ENCODE measurements at regions not wholly inside any gene's neighbourhood (a gene's known extent, or its start where the extent isn't known, plus 50 kb on each side); places are given as distances from the start of the nearest gene placed in this dataset.

- no peak overlapping the region for H3K27ac ChIP-seq (ENCODE audit: low read length)
- Mint-ChIP-seq H3K9me3 (no peaks in the 10 kb centered on the region), H3K4me1 (no peaks in the 10 kb centered on the region), H3K4me3 (no peak overlapping the region), H3K27me3 (no peaks in the 10 kb centered on the region), H3K36me3 (no peaks in the 10 kb centered on the region), H3K27ac (no peak overlapping the region)
- H3K4me1 ChIP-seq (ENCODE audit: control insufficient read depth in 1 of 2, extremely low read depth in 1 of 2, insufficient read depth in 2 of 2, low read length in 2 of 2), result no peaks in the 10 kb centered on the region
- no peaks in the 10 kb centered on the region for H3K27me3 ChIP-seq (replicated peaks in 1 of 2; ENCODE audit: control insufficient read depth in 2 of 2, extremely low read depth in 1 of 2, insufficient read depth in 2 of 2, low read length in 1 of 2)
- CTCF ChIA-PET, result no interaction called here
- WGBS (ENCODE audit: insufficient coverage), result no CpG with 5 or more reads among the region's 1 CpG
- DNase-seq (no peak), ATAC-seq (replicated peaks in 1 of 4) (no peak)
- H3K4me3 ChIP-seq (ENCODE audit: control insufficient read depth in 1 of 2, extremely low read depth in 1 of 2, low read length in 1 of 2), result no peak overlapping the region
- no peaks in the 10 kb centered on the region for H3K36me3 ChIP-seq (ENCODE audit: control insufficient read depth in 2 of 2, extremely low read depth in 1 of 2, insufficient read depth in 1 of 2, low read length in 1 of 2)
- no peaks in the 10 kb centered on the region for H3K9me3 ChIP-seq
- POLR2A ChIA-PET, result no interaction called here
Measured at GRCh38 chr4:128351502-128351901, 63.9 kb upstream of the PGRMC2 start.

GRCh38 chr4:128350449-128351045 lies 62.9 kb upstream of the PGRMC2 start:
- CTCF ChIA-PET, result no interaction called here
- Mint-ChIP-seq H3K36me3 (peaks cover 8% of the 10 kb centered on the region), H3K27me3 (no peaks in the 10 kb centered on the region), H3K4me1 (no peaks in the 10 kb centered on the region), H3K27ac (no peak overlapping the region), H3K4me3 (no peak overlapping the region), H3K9me3 (no peaks in the 10 kb centered on the region)
- Histone ChIP-seq H3K36me3 (ENCODE audit: control insufficient read depth in 2 of 2, extremely low read depth in 1 of 2, insufficient read depth in 1 of 2, low read length in 1 of 2) (no peaks in the 10 kb centered on the region), H3K4me3 (ENCODE audit: control insufficient read depth in 1 of 2, extremely low read depth in 1 of 2, low read length in 1 of 2) (no peak overlapping the region), H3K27ac (ENCODE audit: low read length) (no peak overlapping the region), H3K27me3 (replicated peaks in 1 of 2; ENCODE audit: control insufficient read depth in 2 of 2, extremely low read depth in 1 of 2, insufficient read depth in 2 of 2, low read length in 1 of 2) (no peaks in the 10 kb centered on the region), H3K9me3 (no peaks in the 10 kb centered on the region), H3K4me1 (ENCODE audit: control insufficient read depth in 1 of 2, extremely low read depth in 1 of 2, insufficient read depth in 2 of 2, low read length in 2 of 2) (no peaks in the 10 kb centered on the region)
- POLR2A ChIA-PET, result interaction anchor here in 1 of 2 donors (0.6 kb wide), 1 partner anchor 64 kb away, joined by 3 read pairs; no protein-coding TSS in a partner anchor
- WGBS (ENCODE audit: insufficient coverage), result 92% methylated on average over 4 of the region's 6 CpGs
- ATAC-seq (replicated peaks in 1 of 4) (no peak), DNase-seq (no peak)

- CTCF ChIA-PET, result interaction anchor here in 1 of 2 donors (0.7 kb wide), 1 partner anchor 1035 kb away, joined by 3 read pairs; no protein-coding TSS in a partner anchor
- H3K4me1 Mint-ChIP-seq, result no peaks in the 10 kb centered on the region
Measured at GRCh38 chr4:128349921-128350320, 62.3 kb upstream of the PGRMC2 start.

GRCh38 chr4:128347930-128348660 lies 60.5 kb upstream of the PGRMC2 start:
- Mint-ChIP-seq H3K4me1 (no peaks in the 10 kb centered on the region), H3K36me3 (peaks cover 12% of the 10 kb centered on the region), H3K27ac (no peak overlapping the region), H3K27me3 (no peaks in the 10 kb centered on the region), H3K4me3 (no peak overlapping the region), H3K9me3 (no peaks in the 10 kb centered on the region)
- DNase-seq, result no peak
- ChIA-PET POLR2A (no interaction called here), CTCF (no interaction called here)
- Histone ChIP-seq H3K36me3 (ENCODE audit: control insufficient read depth in 2 of 2, extremely low read depth in 1 of 2, insufficient read depth in 1 of 2, low read length in 1 of 2) (no peaks in the 10 kb centered on the region), H3K4me1 (ENCODE audit: control insufficient read depth in 1 of 2, extremely low read depth in 1 of 2, insufficient read depth in 2 of 2, low read length in 2 of 2) (no peaks in the 10 kb centered on the region), H3K27me3 (replicated peaks in 1 of 2; ENCODE audit: control insufficient read depth in 2 of 2, extremely low read depth in 1 of 2, insufficient read depth in 2 of 2, low read length in 1 of 2) (no peaks in the 10 kb centered on the region), H3K4me3 (ENCODE audit: control insufficient read depth in 1 of 2, extremely low read depth in 1 of 2, low read length in 1 of 2) (no peak overlapping the region), H3K9me3 (no peaks in the 10 kb centered on the region), H3K27ac (ENCODE audit: low read length) (no peak overlapping the region)
- ATAC-seq (replicated peaks in 1 of 4), result no peak
- no CpG with 5 or more reads among the region's 4 CpGs for WGBS (ENCODE audit: insufficient coverage)

More at GRCh38 chr4:128349921-128350320, 62.3 kb upstream of the PGRMC2 start:
- ATAC-seq (replicated peaks in 1 of 4), result no peak
- Histone ChIP-seq H3K27ac (ENCODE audit: low read length) (no peak overlapping the region), H3K36me3 (ENCODE audit: control insufficient read depth in 2 of 2, extremely low read depth in 1 of 2, insufficient read depth in 1 of 2, low read length in 1 of 2) (no peaks in the 10 kb centered on the region), H3K27me3 (replicated peaks in 1 of 2; ENCODE audit: control insufficient read depth in 2 of 2, extremely low read depth in 1 of 2, insufficient read depth in 2 of 2, low read length in 1 of 2) (no peaks in the 10 kb centered on the region), H3K9me3 (no peaks in the 10 kb centered on the region), H3K4me3 (ENCODE audit: control insufficient read depth in 1 of 2, extremely low read depth in 1 of 2, low read length in 1 of 2) (no peak overlapping the region), H3K4me1 (ENCODE audit: control insufficient read depth in 1 of 2, extremely low read depth in 1 of 2, insufficient read depth in 2 of 2, low read length in 2 of 2) (no peaks in the 10 kb centered on the region)
- DNase-seq, result no peak
- WGBS (ENCODE audit: insufficient coverage), result 88% methylated on average over 4 of the region's 4 CpGs
- no peak overlapping the region for H3K4me3 Mint-ChIP-seq
- H3K36me3 Mint-ChIP-seq, result peaks cover 8% of the 10 kb centered on the region
- no peak overlapping the region for H3K27ac Mint-ChIP-seq
- no peaks in the 10 kb centered on the region for H3K27me3 Mint-ChIP-seq
- POLR2A ChIA-PET, result no interaction called here
- H3K9me3 Mint-ChIP-seq, result no peaks in the 10 kb centered on the region

GRCh38 chr4:128347175-128347868 lies 59.7 kb upstream of the PGRMC2 start:
- 89% methylated on average over 2 of the region's 4 CpGs for WGBS (ENCODE audit: insufficient coverage)
- Histone ChIP-seq H3K9me3 (no peaks in the 10 kb centered on the region), H3K4me3 (ENCODE audit: control insufficient read depth in 1 of 2, extremely low read depth in 1 of 2, low read length in 1 of 2) (no peak overlapping the region), H3K4me1 (ENCODE audit: control insufficient read depth in 1 of 2, extremely low read depth in 1 of 2, insufficient read depth in 2 of 2, low read length in 2 of 2) (no peaks in the 10 kb centered on the region), H3K27me3 (replicated peaks in 1 of 2; ENCODE audit: control insufficient read depth in 2 of 2, extremely low read depth in 1 of 2, insufficient read depth in 2 of 2, low read length in 1 of 2) (no peaks in the 10 kb centered on the region), H3K27ac (ENCODE audit: low read length) (no peak overlapping the region), H3K36me3 (ENCODE audit: control insufficient read depth in 2 of 2, extremely low read depth in 1 of 2, insufficient read depth in 1 of 2, low read length in 1 of 2) (no peaks in the 10 kb centered on the region)
- Mint-ChIP-seq H3K36me3 (peaks cover 12% of the 10 kb centered on the region), H3K9me3 (no peaks in the 10 kb centered on the region), H3K4me3 (no peak overlapping the region), H3K27ac (no peak overlapping the region), H3K27me3 (no peaks in the 10 kb centered on the region), H3K4me1 (no peaks in the 10 kb centered on the region)
- DNase-seq, result no peak
- CTCF ChIA-PET, result no interaction called here
- no peak for ATAC-seq (replicated peaks in 1 of 4)
- POLR2A ChIA-PET, result no interaction called here

GRCh38 chr4:128346054-128346716 lies 58.6 kb upstream of the PGRMC2 start:
- ChIA-PET CTCF (no interaction called here), POLR2A (no interaction called here)
- H3K9me3 ChIP-seq, result no peaks in the 10 kb centered on the region
- H3K36me3 ChIP-seq (ENCODE audit: control insufficient read depth in 2 of 2, extremely low read depth in 1 of 2, insufficient read depth in 1 of 2, low read length in 1 of 2), result no peaks in the 10 kb centered on the region
- no peak overlapping the region for H3K27ac ChIP-seq (ENCODE audit: low read length)
- no CpG with 5 or more reads among the region's 3 CpGs for WGBS (ENCODE audit: insufficient coverage)
- H3K4me3 ChIP-seq (ENCODE audit: control insufficient read depth in 1 of 2, extremely low read depth in 1 of 2, low read length in 1 of 2), result no peak overlapping the region
- Mint-ChIP-seq H3K4me1 (no peaks in the 10 kb centered on the region), H3K4me3 (no peak overlapping the region), H3K9me3 (no peaks in the 10 kb centered on the region), H3K27ac (no peak overlapping the region), H3K36me3 (peaks cover 12% of the 10 kb centered on the region), H3K27me3 (no peaks in the 10 kb centered on the region)
- no peak for DNase-seq
- no peaks in the 10 kb centered on the region for H3K4me1 ChIP-seq (ENCODE audit: control insufficient read depth in 1 of 2, extremely low read depth in 1 of 2, insufficient read depth in 2 of 2, low read length in 2 of 2)
- H3K27me3 ChIP-seq (replicated peaks in 1 of 2; ENCODE audit: control insufficient read depth in 2 of 2, extremely low read depth in 1 of 2, insufficient read depth in 2 of 2, low read length in 1 of 2), result no peaks in the 10 kb centered on the region
- ATAC-seq (replicated peaks in 1 of 4), result no peak

All from T-cell (primary cell).